ENCODE measurements at regions not wholly inside any gene's neighbourhood (a gene's known extent, or its start where the extent isn't known, plus 50 kb on each side); places are given as distances from the start of the nearest gene placed in this dataset.

GRCh38 chr11:110778343-110778742 is 66.1 kb upstream of the ARHGAP20 start:
- TF ChIP-seq CTCF (IDR thresholded peaks at IDR 0.05; ENCODE audit: insufficient read depth, missing control alignments), result no peak
- FAIRE-seq, result no peak
- no peak for DNase-seq (ENCODE audit: insufficient read length, low spot score)

GRCh38 chr11:110777775-110778174 is 65.5 kb upstream of the ARHGAP20 start:
- DNase-seq (ENCODE audit: insufficient read length, low spot score) (no peak), FAIRE-seq (no peak)
- no peak for TF ChIP-seq CTCF (IDR thresholded peaks at IDR 0.05; ENCODE audit: insufficient read depth, missing control alignments)

GRCh38 chr11:110776081-110776480 is 63.8 kb upstream of the ARHGAP20 start:
- DNase-seq (ENCODE audit: insufficient read length, low spot score) (no peak), FAIRE-seq (no peak)
- no peak for TF ChIP-seq CTCF (IDR thresholded peaks at IDR 0.05; ENCODE audit: insufficient read depth, missing control alignments)

GRCh38 chr11:110774138-110775014 is 62.1 kb upstream of the ARHGAP20 start:
- DNase-seq (ENCODE audit: insufficient read length, low spot score), result no peak
- no peak for FAIRE-seq
- TF ChIP-seq CTCF (IDR thresholded peaks at IDR 0.05; ENCODE audit: insufficient read depth, missing control alignments), result no peak

GRCh38 chr11:110773442-110773841 is 61.2 kb upstream of the ARHGAP20 start:
- TF ChIP-seq CTCF (IDR thresholded peaks at IDR 0.05; ENCODE audit: insufficient read depth, missing control alignments), result no peak
- no peak for DNase-seq (ENCODE audit: insufficient read length, low spot score)
- no peak for FAIRE-seq

GRCh38 chr11:110772863-110773262 is 60.6 kb upstream of the ARHGAP20 start:
- DNase-seq (ENCODE audit: insufficient read length, low spot score) (no peak), FAIRE-seq (no peak)
- TF ChIP-seq CTCF (IDR thresholded peaks at IDR 0.05; ENCODE audit: insufficient read depth, missing control alignments), result no peak

- no peak for DNase-seq (ENCODE audit: insufficient read length, low spot score)
- no peak for FAIRE-seq
- no peak for TF ChIP-seq CTCF (IDR thresholded peaks at IDR 0.05; ENCODE audit: insufficient read depth, missing control alignments)
Observed at GRCh38 chr11:110766316-110766715, 54.1 kb upstream of the ARHGAP20 start.

Data from D721Med (cell line).